OCI-LY1 (cell line): ENCODE measurements at regions not wholly inside any gene's neighbourhood (a gene's known extent, or its start where the extent isn't known, plus 50 kb on each side); places are given as distances from the start of the nearest gene placed in this dataset.

Source experiments
- H2AFZ ChIP-seq: fragments of 200-600 bp; sonication (generic), shearing (Covaris generic); 2 replicates; pipeline ENCODE4 v1.6.0; 2014; ENCODE audit warnings: antibody characterized with exemption, mild to moderate bottlenecking, low read length
- H3F3A ChIP-seq: fragments of 200-600 bp; sonication (generic), shearing (Covaris generic); 2 replicates; pipeline ENCODE4 v1.6.0; 2014; ENCODE audit warnings: mild to moderate bottlenecking, antibody characterized with exemption, low read length, moderate library complexity; ENCODE audit not compliant: insufficient read depth
- H3K27ac ChIP-seq: fragments of 200-600 bp; sonication (generic); 2 replicates; pipeline ENCODE4 v1.5.1; 2014; ENCODE audit warnings: low read length, mixed run types, mild to moderate bottlenecking, low read depth; ENCODE audit not compliant: poor library complexity, severe bottlenecking
- H3K27me3 ChIP-seq: fragments of 200-600 bp; sonication (generic); 2 replicates; pipeline ENCODE4 v1.6.0; 2014; ENCODE audit warnings: antibody characterized with exemption, mild to moderate bottlenecking, low read length, moderate library complexity; ENCODE audit not compliant: insufficient read depth
- H3K36me3 ChIP-seq: fragments of 200-600 bp; sonication (generic); 2 replicates; pipeline ENCODE4 v1.6.1; 2014; ENCODE audit warnings: mild to moderate bottlenecking, antibody characterized with exemption, low read length, moderate library complexity, mixed read lengths; ENCODE audit not compliant: insufficient read depth
- H3K4me1 ChIP-seq: fragments of 200-600 bp; sonication (generic); 2 replicates; pipeline ENCODE4 v1.5.1; 2014; ENCODE audit warnings: mild to moderate bottlenecking, low read length, moderate library complexity; ENCODE audit not compliant: insufficient read depth, severe bottlenecking
- H3K4me2 ChIP-seq: fragments of 200-600 bp; sonication (generic), shearing (Covaris generic); 2 replicates; pipeline ENCODE4 v1.6.1; 2014; ENCODE audit warnings: low read length
- H3K4me3 ChIP-seq: fragments of 200-600 bp; sonication (generic); 2 replicates; pipeline ENCODE4 v1.5.1; 2014; ENCODE audit warnings: low read length, low read depth, mild to moderate bottlenecking, mixed read lengths; ENCODE audit not compliant: poor library complexity, severe bottlenecking
- H3K79me2 ChIP-seq: fragments of 200-600 bp; shearing (Covaris generic); 2 replicates; pipeline ENCODE4 v1.6.1; 2016; ENCODE audit warnings: mixed run types, low read length, mixed read lengths; ENCODE audit not compliant: insufficient read depth
- H3K9ac ChIP-seq: fragments of 200-600 bp; sonication (generic), shearing (Covaris generic); 2 replicates; pipeline ENCODE4 v1.6.1; 2014; ENCODE audit warnings: mild to moderate bottlenecking, low read length, mixed read lengths
- H3K9me2 ChIP-seq: fragments of 200-600 bp; sonication (generic), shearing (Covaris generic); 2 replicates; pipeline ENCODE4 v1.6.1; 2014; ENCODE audit warnings: low read depth, mild to moderate bottlenecking, low read length, mixed read lengths
- H3K9me3 ChIP-seq: fragments of 200-600 bp; shearing (Covaris generic); 2 replicates; pipeline ENCODE4 v1.6.1; 2014; ENCODE audit warnings: low read length, mixed read lengths
- H4K20me1 ChIP-seq: fragments of 200-600 bp; sonication (generic), shearing (Covaris generic); 2 replicates; pipeline ENCODE4 v1.6.0; 2016; ENCODE audit warnings: mild to moderate bottlenecking, low read length; ENCODE audit not compliant: insufficient read depth
- CTCF ChIP-seq: fragments of 200-600 bp; sonication (generic), shearing (Covaris generic); IDR thresholded peaks from 2 replicates; pipeline ENCODE4 v1.5.1; 2017; ENCODE audit warnings: mild to moderate bottlenecking, antibody characterized with exemption, low read length, moderate library complexity, mixed read lengths
- EZH2 ChIP-seq: fragments of 200-600 bp; sonication (generic), shearing (Covaris generic); IDR thresholded peaks from 2 replicates; pipeline ENCODE4 v1.8.0; 2017; ENCODE audit warnings: borderline replicate concordance, mixed run types, mild to moderate bottlenecking, antibody characterized with exemption, low read length, moderate library complexity, mixed read lengths

- no peaks in the 10 kb centered on the region for H3K9me2 ChIP-seq
- no peak overlapping the region for H3K27ac ChIP-seq
- H3K4me1 ChIP-seq: no peaks in the 10 kb centered on the region
- no peak overlapping the region for H3K4me3 ChIP-seq
- no peak overlapping the region for H2AFZ ChIP-seq
- H3K79me2 ChIP-seq: no peaks in the 10 kb centered on the region
- no peaks in the 10 kb centered on the region for H3K27me3 ChIP-seq
- no peak for TF ChIP-seq CTCF
- no peak for TF ChIP-seq EZH2
- H3K9me3 ChIP-seq: no peaks in the 10 kb centered on the region
- H3K4me2 ChIP-seq: no peak overlapping the region
- H3K9ac ChIP-seq: no peak overlapping the region
- no peaks in the 10 kb centered on the region for H4K20me1 ChIP-seq
- H3F3A ChIP-seq: no peaks in the 10 kb centered on the region
- H3K36me3 ChIP-seq: no peaks in the 10 kb centered on the region
Observed at GRCh38 chr2:22854588-22854987, 530.4 kb upstream of the KLHL29 start.

- Histone ChIP-seq H3K36me3 (no peaks in the 10 kb centered on the region), H3K9ac (no peak overlapping the region), H2AFZ (no peak overlapping the region), H4K20me1 (no peaks in the 10 kb centered on the region), H3K4me3 (no peak overlapping the region), H3K4me1 (no peaks in the 10 kb centered on the region), H3K4me2 (no peak overlapping the region), H3K9me3 (no peaks in the 10 kb centered on the region), H3K9me2 (no peaks in the 10 kb centered on the region), H3F3A (no peaks in the 10 kb centered on the region), H3K27me3 (no peaks in the 10 kb centered on the region), H3K27ac (no peak overlapping the region), H3K79me2 (no peaks in the 10 kb centered on the region)
- TF ChIP-seq EZH2 (no peak), CTCF (no peak)
Observed at GRCh38 chr2:22855081-22855480, 529.9 kb upstream of the KLHL29 start.

DNA sequence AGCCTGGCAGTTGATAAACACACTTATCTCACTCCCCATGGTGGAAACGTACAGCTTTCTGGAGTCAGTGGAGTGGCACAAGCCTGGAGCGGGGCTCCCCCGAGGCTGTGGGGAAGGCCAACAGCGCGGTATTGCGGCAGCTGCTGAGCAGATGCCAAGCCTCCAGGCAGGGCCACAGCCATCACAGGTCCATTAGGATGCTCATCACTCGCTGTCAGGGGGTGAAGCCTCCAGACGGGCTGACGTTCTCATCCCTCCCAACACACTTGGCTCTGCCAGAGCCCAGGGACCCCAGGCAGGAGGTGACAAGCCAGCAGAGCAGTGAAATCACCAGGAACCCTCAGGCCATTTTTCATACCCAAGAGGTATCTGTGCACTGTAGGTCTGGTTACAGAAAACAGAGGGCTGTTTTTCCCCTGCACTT, 529.2 kb upstream of the KLHL29 start:
- Histone ChIP-seq H3K4me2 (no peak overlapping the region), H3K4me3 (no peak overlapping the region), H3K79me2 (no peaks in the 10 kb centered on the region), H3K9ac (no peak overlapping the region), H3K4me1 (no peaks in the 10 kb centered on the region), H3K27ac (no peak overlapping the region), H3K27me3 (no peaks in the 10 kb centered on the region), H3K9me3 (no peaks in the 10 kb centered on the region), H3F3A (no peaks in the 10 kb centered on the region), H4K20me1 (no peaks in the 10 kb centered on the region), H3K9me2 (no peaks in the 10 kb centered on the region), H3K36me3 (no peaks in the 10 kb centered on the region), H2AFZ (no peak overlapping the region)
- TF ChIP-seq EZH2 (no peak), CTCF (no peak)
